Activated naive CD8-positive, alpha-beta T cell (primary cell): ENCODE measurements at regions not wholly inside any gene's neighbourhood (a gene's known extent, or its start where the extent isn't known, plus 50 kb on each side); places are given as distances from the start of the nearest gene placed in this dataset.
"Not testable (repeated sequence)": the region's sequence is repeated elsewhere in the genome, so short reads cannot be mapped to it uniquely, and the experiment has no call there.

Experiments
- H3K27ac Mint-ChIP-seq: one replicate; pipeline ENCODE4 v1.8.0; 2021; ENCODE audit warnings: mixed read lengths
- H3K27me3 Mint-ChIP-seq: one replicate; pipeline ENCODE4 v1.8.0; 2021; ENCODE audit warnings: mixed read lengths
- H3K36me3 Mint-ChIP-seq: one replicate; pipeline ENCODE4 v1.8.0; 2021; ENCODE audit warnings: mixed read lengths
- H3K4me1 Mint-ChIP-seq: one replicate; pipeline ENCODE4 v1.8.0; 2021; ENCODE audit warnings: low read depth, mixed read lengths
- H3K4me3 Mint-ChIP-seq: one replicate; pipeline ENCODE4 v1.8.0; 2021; ENCODE audit warnings: mild to moderate bottlenecking, mixed read lengths
- H3K9me3 Mint-ChIP-seq: one replicate; pipeline ENCODE4 v1.8.0; 2021; ENCODE audit warnings: low read depth, mixed read lengths

- Mint-ChIP-seq H3K36me3 (peaks cover 2% of the 10 kb centered on the region), H3K9me3 (no peaks in the 10 kb centered on the region), H3K4me1 (peaks cover 4% of the 10 kb centered on the region), H3K4me3 (no peak overlapping the region), H3K27me3 (no peaks in the 10 kb centered on the region), H3K27ac (no peak overlapping the region)
These were observed 91.1 kb upstream of the CLPB start for GRCh38 chr11:72525466-72525865.

- H3K27me3 Mint-ChIP-seq = no peaks in the 10 kb centered on the region
- peaks cover 2% of the 10 kb centered on the region for H3K36me3 Mint-ChIP-seq
- H3K4me3 Mint-ChIP-seq = no peak overlapping the region
- no peaks in the 10 kb centered on the region for H3K9me3 Mint-ChIP-seq
- H3K27ac Mint-ChIP-seq = no peak overlapping the region
- peaks cover 10% of the 10 kb centered on the region for H3K4me1 Mint-ChIP-seq
These were observed 90.4 kb upstream of the CLPB start for GRCh38 chr11:72524711-72525110.

- no peaks in the 10 kb centered on the region for H3K27me3 Mint-ChIP-seq
- peaks cover 17% of the 10 kb centered on the region for H3K4me1 Mint-ChIP-seq
- H3K4me3 Mint-ChIP-seq = no peak overlapping the region
- peaks cover 2% of the 10 kb centered on the region for H3K36me3 Mint-ChIP-seq
- no peak overlapping the region for H3K27ac Mint-ChIP-seq
- no peaks in the 10 kb centered on the region for H3K9me3 Mint-ChIP-seq
These were observed 89.7 kb upstream of the CLPB start for GRCh38 chr11:72523991-72524390.

- H3K4me1 Mint-ChIP-seq = peaks cover 18% of the 10 kb centered on the region
- no peak overlapping the region for H3K4me3 Mint-ChIP-seq
- H3K9me3 Mint-ChIP-seq = no peaks in the 10 kb centered on the region
- peaks cover 2% of the 10 kb centered on the region for H3K36me3 Mint-ChIP-seq
- no peak overlapping the region for H3K27ac Mint-ChIP-seq
- H3K27me3 Mint-ChIP-seq = no peaks in the 10 kb centered on the region
These were observed 87.9 kb upstream of the CLPB start for GRCh38 chr11:72522186-72522585.

- Mint-ChIP-seq H3K27ac (no peak overlapping the region), H3K4me1 (peaks cover 18% of the 10 kb centered on the region), H3K4me3 (no peak overlapping the region), H3K27me3 (no peaks in the 10 kb centered on the region), H3K36me3 (peaks cover 2% of the 10 kb centered on the region), H3K9me3 (no peaks in the 10 kb centered on the region)
These were observed 87.3 kb upstream of the CLPB start for GRCh38 chr11:72521664-72522063.

GRCh38 chr11:72520815-72521214 lies 86.5 kb upstream of the CLPB start:
- Mint-ChIP-seq H3K27ac (no peak overlapping the region), H3K36me3 (peaks cover 2% of the 10 kb centered on the region), H3K4me3 (no peak overlapping the region), H3K4me1 (peaks cover 18% of the 10 kb centered on the region), H3K27me3 (no peaks in the 10 kb centered on the region), H3K9me3 (no peaks in the 10 kb centered on the region)

GRCh38 chr11:72519882-72520281 lies 85.6 kb upstream of the CLPB start:
- not testable (repeated sequence) for H3K9me3 Mint-ChIP-seq
- Mint-ChIP-seq H3K4me1 (peaks cover 18% of the 10 kb centered on the region), H3K4me3 (peak overlapping the region; percentile 83)

GRCh38 chr11:72519220-72519881 lies 85.0 kb upstream of the CLPB start:
- Mint-ChIP-seq H3K36me3 (peaks cover 2% of the 10 kb centered on the region), H3K27ac (peak overlapping the region; percentile 68), H3K9me3 (no peaks in the 10 kb centered on the region), H3K27me3 (no peaks in the 10 kb centered on the region), H3K4me1 (peaks cover 18% of the 10 kb centered on the region), H3K4me3 (peak overlapping the region; percentile 83)

More at GRCh38 chr11:72519882-72520281, 85.6 kb upstream of the CLPB start:
- not testable (repeated sequence) for H3K27me3 Mint-ChIP-seq, H3K36me3 Mint-ChIP-seq
- peak overlapping the region; percentile 68 for H3K27ac Mint-ChIP-seq

- no peak overlapping the region for H3K4me3 Mint-ChIP-seq
- peaks cover 4% of the 10 kb centered on the region for H3K4me1 Mint-ChIP-seq
- peaks cover 8% of the 10 kb centered on the region for H3K9me3 Mint-ChIP-seq
- H3K36me3 Mint-ChIP-seq = peaks cover 8% of the 10 kb centered on the region
- peaks cover 3% of the 10 kb centered on the region for H3K27me3 Mint-ChIP-seq
- no peak overlapping the region for H3K27ac Mint-ChIP-seq
These were observed 80.0 kb upstream of the CLPB start for GRCh38 chr11:72514331-72514730.

- H3K27me3 Mint-ChIP-seq = peaks cover 3% of the 10 kb centered on the region
- no peaks in the 10 kb centered on the region for H3K4me1 Mint-ChIP-seq
- H3K4me3 Mint-ChIP-seq = no peak overlapping the region
- H3K36me3 Mint-ChIP-seq = peaks cover 8% of the 10 kb centered on the region
- H3K27ac Mint-ChIP-seq = no peak overlapping the region
- H3K9me3 Mint-ChIP-seq = peaks cover 8% of the 10 kb centered on the region
These were observed 79.1 kb upstream of the CLPB start for GRCh38 chr11:72513411-72513810.

- Mint-ChIP-seq H3K9me3 (peaks cover 8% of the 10 kb centered on the region), H3K36me3 (peaks cover 8% of the 10 kb centered on the region), H3K4me3 (no peak overlapping the region), H3K27me3 (peaks cover 3% of the 10 kb centered on the region), H3K4me1 (no peaks in the 10 kb centered on the region), H3K27ac (no peak overlapping the region)
These were observed 78.6 kb upstream of the CLPB start for GRCh38 chr11:72512956-72513355.

- Mint-ChIP-seq H3K4me3 (no peak overlapping the region), H3K36me3 (peaks cover 8% of the 10 kb centered on the region), H3K9me3 (peaks cover 8% of the 10 kb centered on the region), H3K4me1 (no peaks in the 10 kb centered on the region), H3K27ac (peak overlapping the region; percentile 46), H3K27me3 (peaks cover 3% of the 10 kb centered on the region)
These were observed 77.2 kb upstream of the CLPB start for GRCh38 chr11:72511393-72512047.

GRCh38 chr11:72507050-72507449 lies 72.7 kb upstream of the CLPB start:
- Mint-ChIP-seq H3K9me3 (peaks cover 12% of the 10 kb centered on the region), H3K36me3 (peaks cover 15% of the 10 kb centered on the region), H3K27ac (no peak overlapping the region), H3K4me3 (no peak overlapping the region), H3K27me3 (peaks cover 8% of the 10 kb centered on the region), H3K4me1 (no peaks in the 10 kb centered on the region)

GRCh38 chr11:72497731-72498130 lies 63.4 kb upstream of the CLPB start:
- Mint-ChIP-seq H3K27ac (no peak overlapping the region), H3K4me1 (peaks cover 6% of the 10 kb centered on the region), H3K9me3 (no peaks in the 10 kb centered on the region), H3K36me3 (peaks cover 3% of the 10 kb centered on the region), H3K27me3 (no peaks in the 10 kb centered on the region), H3K4me3 (no peak overlapping the region)

- Mint-ChIP-seq H3K4me1 (peaks cover 6% of the 10 kb centered on the region), H3K27me3 (no peaks in the 10 kb centered on the region), H3K4me3 (no peak overlapping the region), H3K27ac (no peak overlapping the region), H3K36me3 (no peaks in the 10 kb centered on the region), H3K9me3 (no peaks in the 10 kb centered on the region)
These were observed 59.7 kb upstream of the CLPB start for GRCh38 chr11:72494109-72494429.
